Suprapubic skin (tissue), 4 donors: ENCODE measurements at regions not wholly inside any gene's neighbourhood (a gene's known extent, or its start where the extent isn't known, plus 50 kb on each side); places are given as distances from the start of the nearest gene placed in this dataset.

Source experiments
- DNase-seq, 2 donors: peaks; one replicate each; pipeline ENCODE4 v3.0.0-alpha.2; 2019; ENCODE audit warnings: low spot score in 2 of 2
- H3K27ac ChIP-seq: fragments of 200-600 bp; sonication (generic); one replicate; pipeline ENCODE4 v1.5.1; 2019
- H3K27me3 ChIP-seq: fragments of 200-600 bp; sonication (generic); one replicate; pipeline ENCODE4 v1.5.1; 2019
- H3K36me3 ChIP-seq: fragments of 200-600 bp; sonication (generic); one replicate; pipeline ENCODE4 v1.5.1; 2019
- H3K4me1 ChIP-seq: fragments of 200-600 bp; sonication (generic); one replicate; pipeline ENCODE4 v1.5.1; 2019
- H3K4me3 ChIP-seq: fragments of 200-600 bp; sonication (generic); one replicate; pipeline ENCODE4 v1.5.1; 2019; ENCODE audit warnings: mild to moderate bottlenecking
- H3K9me3 ChIP-seq: fragments of 200-600 bp; sonication (generic); one replicate; pipeline ENCODE4 v1.5.1; 2019
- EP300 ChIP-seq: sonication (generic); formaldehyde crosslinking; IDR thresholded peaks from one replicate; pipeline ENCODE4 v1.6.1; 2017; ENCODE audit warnings: antibody characterized with exemption
- POLR2A ChIP-seq, 2 donors: fragments of 450-650 bp; IDR thresholded peaks; one replicate each; pipeline ENCODE4 v1.6.1; 2017; ENCODE audit warnings: antibody characterized with exemption in 2 of 2, mild to moderate bottlenecking in 2 of 2, moderate library complexity in 2 of 2
- POLR2AphosphoS5 ChIP-seq, 3 donors: sonication (generic); formaldehyde crosslinking; IDR thresholded peaks; one replicate each; pipeline ENCODE4 v1.6.1; 2017; ENCODE audit warnings: antibody characterized with exemption in 3 of 3
- WGBS: methylation state at CpG from one replicate; pipeline ENCODE4 v1.1.5; 2018; 5-methylcytosine and 5-hydroxymethylcytosine counted together
- TF ChIP-seq, protein P1 (sequence below), 2 donors: fragments of 200-600 bp in 1 of 2; fragments of 450-650 bp in 1 of 2; sonication (generic) in 1 of 2; IDR thresholded peaks; one replicate each; pipeline ENCODE4 v1.5.1; 2016 to 2019; ENCODE audit warnings: antibody characterized with exemption in 2 of 2, mild to moderate bottlenecking in 1 of 2, moderate library complexity in 1 of 2

DNA sequence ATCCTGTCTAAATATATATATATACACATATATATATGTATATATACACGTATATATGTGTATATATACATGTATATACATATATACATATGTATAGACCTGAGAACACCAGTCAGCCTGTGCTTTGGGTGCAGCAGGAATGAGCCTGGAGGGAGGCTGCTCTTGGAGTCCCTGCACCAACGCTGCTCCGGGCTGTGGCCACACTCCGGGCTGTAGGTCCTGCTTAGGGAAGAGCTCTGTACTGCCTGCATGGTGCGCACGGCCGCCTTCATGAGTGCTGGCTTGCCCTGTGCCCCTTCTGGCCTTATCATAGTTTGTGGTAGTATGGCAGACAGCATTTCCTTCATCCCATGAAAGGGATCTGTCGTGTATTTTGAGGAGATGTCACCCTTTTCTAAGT, 360.9 kb downstream of the TDRD15 start:
- Histone ChIP-seq H3K27me3 (no peaks in the 10 kb centered on the region), H3K4me1 (no peaks in the 10 kb centered on the region), H3K9me3 (no peaks in the 10 kb centered on the region), H3K36me3 (no peaks in the 10 kb centered on the region), H3K4me3 (no peak overlapping the region), H3K27ac (no peak overlapping the region)
- no peak for TF ChIP-seq EP300
- TF ChIP-seq, protein P1, sequence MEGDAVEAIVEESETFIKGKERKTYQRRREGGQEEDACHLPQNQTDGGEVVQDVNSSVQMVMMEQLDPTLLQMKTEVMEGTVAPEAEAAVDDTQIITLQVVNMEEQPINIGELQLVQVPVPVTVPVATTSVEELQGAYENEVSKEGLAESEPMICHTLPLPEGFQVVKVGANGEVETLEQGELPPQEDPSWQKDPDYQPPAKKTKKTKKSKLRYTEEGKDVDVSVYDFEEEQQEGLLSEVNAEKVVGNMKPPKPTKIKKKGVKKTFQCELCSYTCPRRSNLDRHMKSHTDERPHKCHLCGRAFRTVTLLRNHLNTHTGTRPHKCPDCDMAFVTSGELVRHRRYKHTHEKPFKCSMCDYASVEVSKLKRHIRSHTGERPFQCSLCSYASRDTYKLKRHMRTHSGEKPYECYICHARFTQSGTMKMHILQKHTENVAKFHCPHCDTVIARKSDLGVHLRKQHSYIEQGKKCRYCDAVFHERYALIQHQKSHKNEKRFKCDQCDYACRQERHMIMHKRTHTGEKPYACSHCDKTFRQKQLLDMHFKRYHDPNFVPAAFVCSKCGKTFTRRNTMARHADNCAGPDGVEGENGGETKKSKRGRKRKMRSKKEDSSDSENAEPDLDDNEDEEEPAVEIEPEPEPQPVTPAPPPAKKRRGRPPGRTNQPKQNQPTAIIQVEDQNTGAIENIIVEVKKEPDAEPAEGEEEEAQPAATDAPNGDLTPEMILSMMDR (IDR thresholded peaks at IDR 0.05): no peak
- no peak for TF ChIP-seq POLR2AphosphoS5 (IDR thresholded peaks at IDR 0.05)
- TF ChIP-seq POLR2A (IDR thresholded peaks at IDR 0.05): no peak
- no peak for DNase-seq
- WGBS: 87% methylated on average over 8 of the region's 8 CpGs

DNA sequence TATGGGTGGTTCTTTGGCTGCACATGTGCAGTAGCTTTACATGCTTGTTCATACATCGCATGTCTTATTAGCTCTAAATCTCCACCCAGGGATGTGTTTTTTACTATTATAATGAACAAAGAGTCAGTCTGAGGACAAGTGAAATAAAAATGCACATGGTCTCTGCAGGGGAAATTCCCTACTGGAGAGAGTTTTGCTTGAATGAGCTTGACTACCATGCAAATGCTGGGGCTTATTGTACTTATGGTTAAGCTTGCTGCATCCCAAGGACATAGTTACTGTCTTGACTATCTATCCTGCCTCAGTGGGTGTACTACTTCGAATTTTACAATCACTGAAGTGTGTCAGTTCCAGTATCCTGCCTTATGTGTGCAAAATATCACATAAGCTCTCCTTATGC, 362.7 kb downstream of the TDRD15 start:
- TF ChIP-seq EP300 (no peak), POLR2AphosphoS5 (IDR thresholded peaks at IDR 0.05) (no peak)
- TF ChIP-seq, protein P1 (IDR thresholded peaks at IDR 0.05): no peak

DNA sequence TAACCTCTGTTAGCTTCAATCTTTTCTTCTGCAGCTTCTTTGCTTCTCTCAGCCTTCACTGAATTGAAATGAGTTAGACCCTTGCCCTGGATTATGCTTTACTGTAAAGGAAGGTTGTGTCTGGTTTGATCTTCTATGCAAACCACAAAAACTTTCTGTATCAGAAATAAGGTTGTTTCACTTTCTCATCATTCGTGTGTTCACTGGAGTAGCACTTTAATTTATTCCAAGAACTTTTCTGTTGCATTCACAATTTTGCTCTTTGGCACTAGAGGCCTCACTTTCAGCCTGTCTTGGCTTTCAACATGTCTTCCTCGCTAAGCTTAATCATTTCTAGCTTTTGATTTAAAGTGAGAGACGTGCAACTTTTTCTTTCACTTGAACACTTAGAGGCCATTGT, 365.3 kb downstream of the TDRD15 start:
- no peaks in the 10 kb centered on the region for H3K27me3 ChIP-seq
- H3K4me1 ChIP-seq: no peaks in the 10 kb centered on the region
- H3K36me3 ChIP-seq: no peaks in the 10 kb centered on the region
- WGBS: 82% methylated on average over 3 of the region's 3 CpGs
- no peak overlapping the region for H3K4me3 ChIP-seq
- H3K27ac ChIP-seq: no peak overlapping the region
- TF ChIP-seq POLR2AphosphoS5 (IDR thresholded peaks at IDR 0.05): no peak
- TF ChIP-seq, protein P1 (IDR thresholded peaks at IDR 0.05): no peak
- no peak for TF ChIP-seq POLR2A (IDR thresholded peaks at IDR 0.05)
- TF ChIP-seq EP300: no peak
- no peaks in the 10 kb centered on the region for H3K9me3 ChIP-seq
- DNase-seq: no peak

More for the DNA sequence above, 362.7 kb downstream of the TDRD15 start:
- no peaks in the 10 kb centered on the region for H3K36me3 ChIP-seq
- no peaks in the 10 kb centered on the region for H3K9me3 ChIP-seq
- no peak overlapping the region for H3K4me3 ChIP-seq
- no peak overlapping the region for H3K27ac ChIP-seq
- H3K27me3 ChIP-seq: no peaks in the 10 kb centered on the region
- no peak for DNase-seq
- H3K4me1 ChIP-seq: no peaks in the 10 kb centered on the region
- WGBS: 65% methylated on average over 2 of the region's 2 CpGs

DNA sequence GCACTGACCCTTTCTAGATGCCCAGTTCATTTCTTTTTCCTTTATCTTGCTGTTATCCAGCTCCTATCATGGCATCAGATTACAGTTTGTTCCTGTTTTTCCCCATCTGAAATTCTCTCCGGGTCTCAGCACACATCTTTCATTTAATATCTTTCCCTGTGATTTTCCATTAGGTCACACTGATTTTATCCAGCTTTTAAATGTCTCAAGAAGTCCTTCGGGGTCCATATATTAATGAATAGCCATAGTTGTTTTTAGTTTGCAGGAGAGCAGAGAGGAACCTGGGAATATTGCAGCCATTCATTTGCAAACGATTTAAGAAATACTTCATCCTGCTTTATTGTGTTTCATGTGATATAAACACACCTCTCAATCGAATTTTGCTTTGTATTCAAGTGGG, 374.2 kb downstream of the TDRD15 start:
- no peak for DNase-seq
- Histone ChIP-seq H3K27ac (no peak overlapping the region), H3K27me3 (no peaks in the 10 kb centered on the region), H3K36me3 (no peaks in the 10 kb centered on the region), H3K9me3 (no peaks in the 10 kb centered on the region), H3K4me1 (no peaks in the 10 kb centered on the region), H3K4me3 (no peak overlapping the region)
- TF ChIP-seq, protein P1 (IDR thresholded peaks at IDR 0.05): no peak
- no peak for TF ChIP-seq POLR2A (IDR thresholded peaks at IDR 0.05)
- no peak for TF ChIP-seq EP300
- no peak for TF ChIP-seq POLR2AphosphoS5 (IDR thresholded peaks at IDR 0.05)
- 57% methylated on average over 4 of the region's 4 CpGs for WGBS

DNA sequence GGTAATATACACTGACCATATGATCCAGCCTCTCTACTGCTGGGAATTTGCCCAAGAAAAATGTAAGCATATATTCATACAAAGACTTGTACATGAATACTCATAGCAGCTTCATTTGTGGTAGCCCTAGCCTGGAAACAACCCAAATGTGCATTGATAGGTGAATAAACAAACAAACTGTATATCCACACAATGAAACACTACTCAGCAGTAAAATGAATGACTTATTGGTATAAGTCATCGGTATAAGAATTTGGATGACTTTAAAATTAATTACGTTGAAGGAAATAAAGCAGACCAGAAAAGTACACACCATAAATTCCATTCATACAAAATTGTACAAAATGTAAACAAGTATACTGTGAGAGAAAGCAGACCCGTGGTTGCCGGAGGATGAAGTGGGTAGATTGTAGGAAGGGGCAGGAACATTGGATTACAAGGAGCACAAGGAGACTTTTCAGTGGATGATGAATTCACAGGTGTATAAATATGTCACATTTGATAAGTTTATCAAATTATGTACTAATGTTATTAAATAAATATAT, 376.7 kb downstream of the TDRD15 start:
- WGBS: 86% methylated on average over 4 of the region's 4 CpGs
- Histone ChIP-seq H3K27ac (no peak overlapping the region), H3K27me3 (no peaks in the 10 kb centered on the region), H3K4me1 (no peaks in the 10 kb centered on the region), H3K4me3 (no peak overlapping the region), H3K36me3 (no peaks in the 10 kb centered on the region), H3K9me3 (no peaks in the 10 kb centered on the region)
- DNase-seq: no peak
- TF ChIP-seq POLR2AphosphoS5 (IDR thresholded peaks at IDR 0.05) (no peak), POLR2A (IDR thresholded peaks at IDR 0.05) (no peak), EP300 (no peak)
- TF ChIP-seq, protein P1 (IDR thresholded peaks at IDR 0.05): no peak
